GM23338 (cell line): ENCODE measurements at regions not wholly inside any gene's neighbourhood (a gene's known extent, or its start where the extent isn't known, plus 50 kb on each side); places are given as distances from the start of the nearest gene placed in this dataset.

Experiments
- ATAC-seq: fragments of 200-7000 bp; cut with Tn5 transposase; 3 replicates; pipeline ENCODE4 v1.9.1; 2020
- DNase-seq: peaks from one replicate; pipeline ENCODE4 v3.0.0-alpha.2; 2015; ENCODE audit warnings: low spot score
- H2AFZ ChIP-seq: fragments of 200-600 bp; sonication (generic); 2 replicates; pipeline ENCODE4 v1.8.0; 2016; ENCODE audit warnings: antibody characterized with exemption, mild to moderate bottlenecking, moderate library complexity
- H3F3A ChIP-seq: fragments of 200-600 bp; sonication (generic); replicated peaks from 2 replicates; pipeline ENCODE4 v1.8.0; 2017; ENCODE audit warnings: antibody characterized with exemption, mixed run types, low read depth
- H3K27ac ChIP-seq: fragments of 200-600 bp; sonication (generic); 2 replicates; pipeline ENCODE4 v1.6.1; 2016; ENCODE audit warnings: low read depth
- H3K27me3 ChIP-seq: fragments of 200-600 bp; sonication (generic); 2 replicates; pipeline ENCODE4 v1.8.0; 2016; ENCODE audit warnings: mild to moderate bottlenecking, mixed run types, moderate library complexity; ENCODE audit not compliant: insufficient read depth
- H3K36me3 ChIP-seq: fragments of 200-600 bp; sonication (generic); 2 replicates; pipeline ENCODE4 v1.8.0; 2016; ENCODE audit warnings: mild to moderate bottlenecking; ENCODE audit not compliant: insufficient read depth
- H3K4me1 ChIP-seq: fragments of 200-600 bp; sonication (generic); 2 replicates; pipeline ENCODE4 v1.8.0; 2016; ENCODE audit warnings: mild to moderate bottlenecking, moderate library complexity; ENCODE audit not compliant: insufficient read depth
- H3K4me2 ChIP-seq: fragments of 200-600 bp; sonication (generic); 2 replicates; pipeline ENCODE4 v1.7.1; 2017; ENCODE audit warnings: mixed run types
- H3K4me3 ChIP-seq: fragments of 200-600 bp; sonication (generic); 2 replicates; pipeline ENCODE4 v1.6.1; 2016; ENCODE audit warnings: mixed run types
- H3K79me2 ChIP-seq: fragments of 200-600 bp; sonication (generic); replicated peaks from 2 replicates; pipeline ENCODE4 v1.8.0; 2017; ENCODE audit warnings: mild to moderate bottlenecking; ENCODE audit not compliant: insufficient read depth
- H3K9me2 ChIP-seq: fragments of 200-600 bp; sonication (generic); 2 replicates; pipeline ENCODE4 v1.8.0; 2017; ENCODE audit not compliant: insufficient read depth
- H4K20me1 ChIP-seq: fragments of 200-600 bp; sonication (generic); replicated peaks from 2 replicates; pipeline ENCODE4 v1.8.0; 2017; ENCODE audit warnings: mild to moderate bottlenecking; ENCODE audit not compliant: insufficient read depth
- H3K27ac Mint-ChIP-seq: 2 replicates; pipeline ENCODE4 v1.8.0; 2020; ENCODE audit warnings: inconsistent platforms, mild to moderate bottlenecking, moderate library complexity, mixed read lengths
- H3K27me3 Mint-ChIP-seq: 3 replicates; pipeline ENCODE4 v1.8.0; 2022; ENCODE audit warnings: low read depth, mild to moderate bottlenecking, moderate library complexity, mixed read lengths, inconsistent platforms; ENCODE audit not compliant: insufficient read depth, poor library complexity
- H3K36me3 Mint-ChIP-seq: 3 replicates; pipeline ENCODE4 v1.8.0; 2021; ENCODE audit warnings: low read depth, mild to moderate bottlenecking, inconsistent platforms, moderate library complexity, mixed read lengths
- H3K4me1 Mint-ChIP-seq: 3 replicates; pipeline ENCODE4 v1.8.0; 2020; ENCODE audit warnings: mild to moderate bottlenecking, inconsistent platforms, mixed read lengths
- H3K4me3 Mint-ChIP-seq: 3 replicates; pipeline ENCODE4 v1.8.0; 2021; ENCODE audit warnings: moderate library complexity, mild to moderate bottlenecking, inconsistent platforms, mixed read lengths
- H3K9me3 Mint-ChIP-seq: 3 replicates; pipeline ENCODE4 v1.8.0; 2020; ENCODE audit warnings: moderate library complexity, mild to moderate bottlenecking, inconsistent platforms, mixed read lengths
- CREB1 ChIP-seq: fragments of 250-450 bp; sonication (Bioruptor Pico); IDR thresholded peaks from 2 replicates; pipeline ENCODE4 v1.5.0; 2020; ENCODE audit warnings: low read depth, mild to moderate bottlenecking, moderate library complexity
- EZH2 ChIP-seq: fragments of 200-600 bp; sonication (generic); IDR thresholded peaks from one replicate; pipeline ENCODE4 v1.8.0; 2017; ENCODE audit warnings: antibody characterized with exemption, mild to moderate bottlenecking, low read depth; ENCODE audit not compliant: unreplicated experiment
- EZH2phosphoT487 ChIP-seq: fragments of 200-600 bp; sonication (generic); IDR thresholded peaks from one replicate; pipeline ENCODE4 v1.8.1; 2018; ENCODE audit warnings: antibody characterized with exemption; ENCODE audit not compliant: unreplicated experiment
- JUNB ChIP-seq: IDR thresholded peaks from one replicate; pipeline ENCODE4 v1.6.1; 2016; ENCODE audit warnings: antibody characterized with exemption; ENCODE audit not compliant: unreplicated experiment
- POLR2AphosphoS5 ChIP-seq: IDR thresholded peaks from 2 replicates; pipeline ENCODE4 v1.6.1; 2016; ENCODE audit warnings: antibody characterized with exemption, low read depth
- STAT1 ChIP-seq: IDR thresholded peaks from one replicate; pipeline ENCODE4 v1.6.1; 2016; ENCODE audit warnings: antibody characterized with exemption; ENCODE audit not compliant: unreplicated experiment
- ZNF114 ChIP-seq: fragments of 250-450 bp; sonication (Bioruptor Pico); IDR thresholded peaks from 2 replicates; pipeline ENCODE4 v1.5.0; 2020; ENCODE audit warnings: mild to moderate bottlenecking, moderate library complexity
- ZNF331 ChIP-seq: fragments of 250-450 bp; sonication (Bioruptor Pico); IDR thresholded peaks from 2 replicates; pipeline ENCODE4 v1.5.0; 2020; ENCODE audit warnings: low read depth, mild to moderate bottlenecking, moderate library complexity
- TF ChIP-seq, protein P1 (sequence below), 2 experiments: fragments of 200-600 bp in 1 of 2; sonication (generic) in 1 of 2; conservative IDR thresholded peaks; 2 replicates each; pipeline versions ENCODE4 v1.5.1 to v1.6.1; 2016 to 2017; ENCODE audit warnings: antibody characterized with exemption in 2 of 2, low read depth in 2 of 2, mild to moderate bottlenecking in 2 of 2, moderate library complexity in 1 of 2
- TF ChIP-seq, protein P2 (sequence below): IDR thresholded peaks from one replicate; pipeline ENCODE4 v1.6.1; 2018; ENCODE audit warnings: antibody characterized with exemption; ENCODE audit not compliant: unreplicated experiment
- TF ChIP-seq, protein P3 (sequence below): IDR thresholded peaks from 2 replicates; pipeline ENCODE4 v1.6.1; 2016; ENCODE audit warnings: antibody characterized with exemption

DNA sequence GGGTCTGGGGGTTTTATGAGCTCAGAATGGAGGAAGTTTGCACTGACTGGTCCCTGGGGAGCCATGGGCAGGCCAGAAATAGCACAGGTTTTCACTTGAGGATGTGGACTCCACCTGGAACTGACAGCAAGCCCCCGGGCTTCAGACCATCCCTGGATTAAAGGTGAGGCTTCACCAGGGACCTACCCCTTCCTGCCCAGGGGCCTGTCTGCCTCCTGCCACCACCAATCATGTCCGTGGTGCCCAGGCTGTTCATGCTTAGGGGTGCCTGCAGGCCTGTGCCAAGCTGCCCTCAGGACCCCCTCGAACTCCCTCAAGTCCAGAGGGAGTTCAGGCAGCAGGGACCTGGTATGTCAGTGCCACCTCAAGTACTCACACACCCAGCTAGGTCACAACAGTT, 577.2 kb upstream of the EDIL3 start (continued):
- TF ChIP-seq, protein P1, sequence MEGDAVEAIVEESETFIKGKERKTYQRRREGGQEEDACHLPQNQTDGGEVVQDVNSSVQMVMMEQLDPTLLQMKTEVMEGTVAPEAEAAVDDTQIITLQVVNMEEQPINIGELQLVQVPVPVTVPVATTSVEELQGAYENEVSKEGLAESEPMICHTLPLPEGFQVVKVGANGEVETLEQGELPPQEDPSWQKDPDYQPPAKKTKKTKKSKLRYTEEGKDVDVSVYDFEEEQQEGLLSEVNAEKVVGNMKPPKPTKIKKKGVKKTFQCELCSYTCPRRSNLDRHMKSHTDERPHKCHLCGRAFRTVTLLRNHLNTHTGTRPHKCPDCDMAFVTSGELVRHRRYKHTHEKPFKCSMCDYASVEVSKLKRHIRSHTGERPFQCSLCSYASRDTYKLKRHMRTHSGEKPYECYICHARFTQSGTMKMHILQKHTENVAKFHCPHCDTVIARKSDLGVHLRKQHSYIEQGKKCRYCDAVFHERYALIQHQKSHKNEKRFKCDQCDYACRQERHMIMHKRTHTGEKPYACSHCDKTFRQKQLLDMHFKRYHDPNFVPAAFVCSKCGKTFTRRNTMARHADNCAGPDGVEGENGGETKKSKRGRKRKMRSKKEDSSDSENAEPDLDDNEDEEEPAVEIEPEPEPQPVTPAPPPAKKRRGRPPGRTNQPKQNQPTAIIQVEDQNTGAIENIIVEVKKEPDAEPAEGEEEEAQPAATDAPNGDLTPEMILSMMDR (conservative IDR thresholded peaks at IDR 0.05; ENCODE audit: low read depth in 2 of 2), result no peak
- TF ChIP-seq ZNF331 (CRISPR knock-in tag), result no peak
- TF ChIP-seq CREB1 (CRISPR knock-in tag), result no peak
- TF ChIP-seq, protein P2, sequence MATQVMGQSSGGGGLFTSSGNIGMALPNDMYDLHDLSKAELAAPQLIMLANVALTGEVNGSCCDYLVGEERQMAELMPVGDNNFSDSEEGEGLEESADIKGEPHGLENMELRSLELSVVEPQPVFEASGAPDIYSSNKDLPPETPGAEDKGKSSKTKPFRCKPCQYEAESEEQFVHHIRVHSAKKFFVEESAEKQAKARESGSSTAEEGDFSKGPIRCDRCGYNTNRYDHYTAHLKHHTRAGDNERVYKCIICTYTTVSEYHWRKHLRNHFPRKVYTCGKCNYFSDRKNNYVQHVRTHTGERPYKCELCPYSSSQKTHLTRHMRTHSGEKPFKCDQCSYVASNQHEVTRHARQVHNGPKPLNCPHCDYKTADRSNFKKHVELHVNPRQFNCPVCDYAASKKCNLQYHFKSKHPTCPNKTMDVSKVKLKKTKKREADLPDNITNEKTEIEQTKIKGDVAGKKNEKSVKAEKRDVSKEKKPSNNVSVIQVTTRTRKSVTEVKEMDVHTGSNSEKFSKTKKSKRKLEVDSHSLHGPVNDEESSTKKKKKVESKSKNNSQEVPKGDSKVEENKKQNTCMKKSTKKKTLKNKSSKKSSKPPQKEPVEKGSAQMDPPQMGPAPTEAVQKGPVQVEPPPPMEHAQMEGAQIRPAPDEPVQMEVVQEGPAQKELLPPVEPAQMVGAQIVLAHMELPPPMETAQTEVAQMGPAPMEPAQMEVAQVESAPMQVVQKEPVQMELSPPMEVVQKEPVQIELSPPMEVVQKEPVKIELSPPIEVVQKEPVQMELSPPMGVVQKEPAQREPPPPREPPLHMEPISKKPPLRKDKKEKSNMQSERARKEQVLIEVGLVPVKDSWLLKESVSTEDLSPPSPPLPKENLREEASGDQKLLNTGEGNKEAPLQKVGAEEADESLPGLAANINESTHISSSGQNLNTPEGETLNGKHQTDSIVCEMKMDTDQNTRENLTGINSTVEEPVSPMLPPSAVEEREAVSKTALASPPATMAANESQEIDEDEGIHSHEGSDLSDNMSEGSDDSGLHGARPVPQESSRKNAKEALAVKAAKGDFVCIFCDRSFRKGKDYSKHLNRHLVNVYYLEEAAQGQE, result no peak
- TF ChIP-seq JUNB, result no peak
- no peak for TF ChIP-seq POLR2AphosphoS5
- no peak for TF ChIP-seq STAT1
- TF ChIP-seq EZH2, result no peak

DNA sequence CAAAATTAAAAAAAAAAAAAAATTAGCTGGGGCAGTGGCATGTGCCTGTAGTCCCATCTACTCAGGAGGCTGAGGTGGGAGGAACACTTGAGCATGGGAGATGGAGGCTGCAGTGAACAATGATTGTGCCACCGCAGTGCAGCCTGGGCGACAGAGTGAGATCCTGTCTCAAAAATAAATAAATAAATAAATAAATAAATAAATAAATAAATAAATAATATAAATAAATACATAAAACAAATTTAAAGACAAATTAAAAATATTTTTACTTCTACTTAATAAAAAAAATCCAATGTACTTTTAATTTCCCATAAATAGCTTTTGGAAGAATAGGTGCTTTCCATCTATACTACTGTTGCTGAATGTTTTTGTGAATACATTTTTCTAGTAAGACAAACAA, 598.4 kb upstream of the EDIL3 start:
- H3K27ac ChIP-seq, result no peak overlapping the region
- no peaks in the 10 kb centered on the region for H3K27me3 ChIP-seq
- H3K4me1 ChIP-seq, result no peaks in the 10 kb centered on the region
- no peak overlapping the region for H3K4me3 ChIP-seq
- H3K27ac Mint-ChIP-seq, result no peak overlapping the region
- H3K4me2 ChIP-seq, result no peak overlapping the region
- H3K36me3 ChIP-seq, result no peaks in the 10 kb centered on the region
- no peaks in the 10 kb centered on the region for H4K20me1 ChIP-seq
- H3F3A ChIP-seq, result no peaks in the 10 kb centered on the region
- no peaks in the 10 kb centered on the region for H3K27me3 Mint-ChIP-seq
- no peak overlapping the region for H2AFZ ChIP-seq
- no peak for ATAC-seq
- no peaks in the 10 kb centered on the region for H3K36me3 Mint-ChIP-seq
- no peak overlapping the region for H3K4me3 Mint-ChIP-seq
- H3K9me2 ChIP-seq, result no peaks in the 10 kb centered on the region
- no peaks in the 10 kb centered on the region for H3K9me3 Mint-ChIP-seq
- DNase-seq, result no peak
- peaks cover 4% of the 10 kb centered on the region; the same call in 2 of the 3 replicates for H3K4me1 Mint-ChIP-seq
- H3K79me2 ChIP-seq, result no peaks in the 10 kb centered on the region
- TF ChIP-seq EZH2, result no peak
- no peak for TF ChIP-seq POLR2AphosphoS5
- no peak for TF ChIP-seq EZH2phosphoT487
- TF ChIP-seq, protein P3, sequence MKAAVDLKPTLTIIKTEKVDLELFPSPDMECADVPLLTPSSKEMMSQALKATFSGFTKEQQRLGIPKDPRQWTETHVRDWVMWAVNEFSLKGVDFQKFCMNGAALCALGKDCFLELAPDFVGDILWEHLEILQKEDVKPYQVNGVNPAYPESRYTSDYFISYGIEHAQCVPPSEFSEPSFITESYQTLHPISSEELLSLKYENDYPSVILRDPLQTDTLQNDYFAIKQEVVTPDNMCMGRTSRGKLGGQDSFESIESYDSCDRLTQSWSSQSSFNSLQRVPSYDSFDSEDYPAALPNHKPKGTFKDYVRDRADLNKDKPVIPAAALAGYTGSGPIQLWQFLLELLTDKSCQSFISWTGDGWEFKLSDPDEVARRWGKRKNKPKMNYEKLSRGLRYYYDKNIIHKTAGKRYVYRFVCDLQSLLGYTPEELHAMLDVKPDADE, result no peak
- TF ChIP-seq STAT1, result no peak
- no peak for TF ChIP-seq ZNF114 (CRISPR knock-in tag)
- TF ChIP-seq, protein P1 (conservative IDR thresholded peaks at IDR 0.05; ENCODE audit: low read depth in 2 of 2), result no peak
